PC-9 (cell line): ENCODE measurements at regions not wholly inside any gene's neighbourhood (a gene's known extent, or its start where the extent isn't known, plus 50 kb on each side); places are given as distances from the start of the nearest gene placed in this dataset.

Experiments
- BruUV-seq: library from RNA; stranded (reverse); fragments of 400-500 nt; replicated peaks from 2 replicates; lab custom pipeline; 2021; lab: Mats Ljungman, UMichigan
- CTCF ChIA-PET: fragments of 300-600 bp; sonication (Branson Sonifier 250); formaldehyde crosslinking; loops from one replicate; lab custom pipeline; 2022; ENCODE audit warnings: antibody characterized with exemption; lab: Charles Lee
- POLR2A ChIA-PET: fragments of 300-600 bp; sonication (Branson Sonifier 250); formaldehyde crosslinking; loops from one replicate; lab custom pipeline; 2022; ENCODE audit warnings: antibody characterized with exemption; ENCODE audit not compliant: unreplicated experiment; lab: Charles Lee
- DNase-seq, 2 experiments: peaks; one replicate each; pipeline versions ENCODE4 v3.0.0 to v3.0.0-alpha.2; 2015 to 2022; ENCODE audit warnings: mixed read lengths in 1 of 2
- H2AFZ ChIP-seq: fragments of 200-600 bp; sonication (generic); 2 replicates; pipeline ENCODE4 v1.8.1; 2017; ENCODE audit warnings: antibody characterized with exemption
- H3F3A ChIP-seq: fragments of 200-600 bp; sonication (generic); 2 replicates; pipeline ENCODE4 v1.8.1; 2017; ENCODE audit warnings: antibody characterized with exemption, mild to moderate bottlenecking, low read depth; ENCODE audit not compliant: insufficient read depth
- H3K27ac ChIP-seq: fragments of 200-600 bp; sonication (generic); 2 replicates; pipeline ENCODE4 v1.6.1; 2016; ENCODE audit warnings: mixed run types
- H3K27me3 ChIP-seq: fragments of 200-600 bp; sonication (generic); 2 replicates; pipeline ENCODE4 v1.6.1; 2016; ENCODE audit warnings: low read depth, mixed run types; ENCODE audit not compliant: insufficient read depth
- H3K36me3 ChIP-seq: fragments of 200-600 bp; sonication (generic); 2 replicates; pipeline ENCODE4 v1.6.1; 2016; ENCODE audit warnings: low read depth, mixed run types
- H3K4me1 ChIP-seq: fragments of 200-600 bp; sonication (generic); replicated peaks from 2 replicates; pipeline ENCODE4 v1.6.1; 2016; ENCODE audit warnings: mixed run types; ENCODE audit not compliant: insufficient read depth
- H3K4me2 ChIP-seq: fragments of 200-600 bp; sonication (generic); 2 replicates; pipeline ENCODE4 v1.6.1; 2017; ENCODE audit warnings: mixed run types
- H3K4me3 ChIP-seq: fragments of 200-600 bp; sonication (generic); 2 replicates; pipeline ENCODE4 v1.6.1; 2016; ENCODE audit warnings: mixed run types
- H3K79me2 ChIP-seq: fragments of 200-600 bp; sonication (generic); 2 replicates; pipeline ENCODE4 v1.6.1; 2017; ENCODE audit warnings: low read depth, mixed run types
- H3K9me2 ChIP-seq: fragments of 200-600 bp; sonication (generic); 2 replicates; pipeline ENCODE4 v1.8.1; 2017; ENCODE audit warnings: mild to moderate bottlenecking; ENCODE audit not compliant: insufficient read depth
- H3K9me3 ChIP-seq: fragments of 200-600 bp; sonication (generic); 2 replicates; pipeline ENCODE4 v1.8.1; 2016; ENCODE audit warnings: low read depth; ENCODE audit not compliant: insufficient read depth
- H4K20me1 ChIP-seq: fragments of 200-600 bp; sonication (generic); 2 replicates; pipeline ENCODE4 v1.8.1; 2017; ENCODE audit not compliant: insufficient read depth
- CTCF ChIP-seq: fragments of 200-600 bp; sonication (generic); conservative IDR thresholded peaks from 2 replicates; pipeline ENCODE4 v1.6.1; 2017; ENCODE audit warnings: mixed run types, antibody characterized with exemption, mild to moderate bottlenecking, moderate library complexity
- EZH2 ChIP-seq: fragments of 200-600 bp; sonication (generic); IDR thresholded peaks from 2 replicates; pipeline ENCODE4 v1.8.0; 2017; ENCODE audit warnings: antibody characterized with exemption, low read depth
- intact Hi-C: fragments of 100-400 bp; cut with micrococcal nuclease; formaldehyde crosslinking; loops from one replicate; pipeline ENCODE4 v1.10.0; 2022; ENCODE audit not compliant: unreplicated experiment

GRCh38 chr5:63697811-63698210, 264.4 kb downstream of the HTR1A start:
- intact Hi-C loops: no loop called here
- Histone ChIP-seq H4K20me1 (no peaks in the 10 kb centered on the region), H3K9me3 (no peaks in the 10 kb centered on the region), H3K4me1 (no peaks in the 10 kb centered on the region), H3K4me3 (no peak overlapping the region), H2AFZ (no peak overlapping the region), H3F3A (no peaks in the 10 kb centered on the region), H3K9me2 (no peaks in the 10 kb centered on the region), H3K36me3 (no peaks in the 10 kb centered on the region), H3K27me3 (no peaks in the 10 kb centered on the region), H3K79me2 (no peaks in the 10 kb centered on the region), H3K27ac (no peak overlapping the region), H3K4me2 (no peak overlapping the region)
- TF ChIP-seq CTCF (no peak), EZH2 (no peak)
- ChIA-PET CTCF (no interaction called here), POLR2A (no interaction called here)
- DNase-seq: no peak
- no TSS peak for BruUV-seq

- DNase-seq: no peak
- intact Hi-C loops: no loop called here
- Histone ChIP-seq H3F3A (no peaks in the 10 kb centered on the region), H3K4me2 (no peak overlapping the region), H3K79me2 (no peaks in the 10 kb centered on the region), H3K9me2 (no peaks in the 10 kb centered on the region), H4K20me1 (no peaks in the 10 kb centered on the region), H3K9me3 (no peaks in the 10 kb centered on the region), H3K4me1 (no peaks in the 10 kb centered on the region), H3K36me3 (no peaks in the 10 kb centered on the region), H3K27ac (no peak overlapping the region), H3K4me3 (no peak overlapping the region), H3K27me3 (peaks cover 7% of the 10 kb centered on the region; the same call in 1 of the 2 replicates), H2AFZ (no peak overlapping the region)
- no TSS peak for BruUV-seq
- CTCF ChIA-PET: no interaction called here
- TF ChIP-seq EZH2 (no peak), CTCF (no peak)
- POLR2A ChIA-PET: no interaction called here
Measured at GRCh38 chr5:63690546-63690945, 271.7 kb downstream of the HTR1A start.

- Histone ChIP-seq H3K36me3 (no peaks in the 10 kb centered on the region), H3K9me3 (no peaks in the 10 kb centered on the region), H3K27ac (no peak overlapping the region), H4K20me1 (no peaks in the 10 kb centered on the region), H3F3A (no peaks in the 10 kb centered on the region), H3K4me1 (no peaks in the 10 kb centered on the region), H3K4me3 (no peak overlapping the region), H3K9me2 (no peaks in the 10 kb centered on the region), H3K27me3 (peaks cover 7% of the 10 kb centered on the region; the same call in 1 of the 2 replicates), H3K4me2 (no peak overlapping the region), H3K79me2 (no peaks in the 10 kb centered on the region), H2AFZ (no peak overlapping the region)
- no TSS peak for BruUV-seq
- no peak for DNase-seq
- TF ChIP-seq CTCF (no peak), EZH2 (no peak)
- ChIA-PET POLR2A (no interaction called here), CTCF (no interaction called here)
- intact Hi-C loops: no loop called here
Measured at GRCh38 chr5:63687854-63688516, 274.3 kb downstream of the HTR1A start.
